ENCODE measurements at regions not wholly inside any gene's neighbourhood (a gene's known extent, or its start where the extent isn't known, plus 50 kb on each side); places are given as distances from the start of the nearest gene placed in this dataset.
"Not testable (repeated sequence)": the region's sequence is repeated elsewhere in the genome, so short reads cannot be mapped to it uniquely, and the experiment has no call there.

DNA sequence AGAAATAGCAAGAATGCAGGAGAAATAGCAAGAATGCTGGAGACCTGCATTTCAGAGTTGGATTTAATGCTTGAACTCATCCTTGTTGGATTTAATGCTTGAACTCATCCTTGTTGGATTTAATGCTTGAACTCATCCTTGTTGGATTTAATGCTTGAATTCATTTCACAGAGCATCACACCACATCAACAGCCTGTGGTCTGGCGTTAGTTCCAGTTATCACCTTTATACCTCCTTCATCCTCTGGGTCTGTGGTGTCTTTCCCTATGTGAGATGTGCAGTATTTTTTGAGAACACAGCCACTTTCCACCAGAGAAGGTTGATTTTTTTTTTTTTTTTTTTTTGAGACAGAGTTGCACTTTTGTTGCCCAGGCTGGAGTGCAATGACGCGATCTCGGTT lies 546.4 kb upstream of the SOX11 start:
- no peaks in the 10 kb centered on the region for H3K36me3 Mint-ChIP-seq
- no peak overlapping the region for H3K27ac Mint-ChIP-seq
- peaks cover 7% of the 10 kb centered on the region for H3K9me3 Mint-ChIP-seq (ENCODE audit: low read depth)
- no peaks in the 10 kb centered on the region for H3K4me1 Mint-ChIP-seq (ENCODE audit: low read depth)
- H3K4me3 Mint-ChIP-seq: no peak overlapping the region
- no peaks in the 10 kb centered on the region for H3K27me3 Mint-ChIP-seq

DNA sequence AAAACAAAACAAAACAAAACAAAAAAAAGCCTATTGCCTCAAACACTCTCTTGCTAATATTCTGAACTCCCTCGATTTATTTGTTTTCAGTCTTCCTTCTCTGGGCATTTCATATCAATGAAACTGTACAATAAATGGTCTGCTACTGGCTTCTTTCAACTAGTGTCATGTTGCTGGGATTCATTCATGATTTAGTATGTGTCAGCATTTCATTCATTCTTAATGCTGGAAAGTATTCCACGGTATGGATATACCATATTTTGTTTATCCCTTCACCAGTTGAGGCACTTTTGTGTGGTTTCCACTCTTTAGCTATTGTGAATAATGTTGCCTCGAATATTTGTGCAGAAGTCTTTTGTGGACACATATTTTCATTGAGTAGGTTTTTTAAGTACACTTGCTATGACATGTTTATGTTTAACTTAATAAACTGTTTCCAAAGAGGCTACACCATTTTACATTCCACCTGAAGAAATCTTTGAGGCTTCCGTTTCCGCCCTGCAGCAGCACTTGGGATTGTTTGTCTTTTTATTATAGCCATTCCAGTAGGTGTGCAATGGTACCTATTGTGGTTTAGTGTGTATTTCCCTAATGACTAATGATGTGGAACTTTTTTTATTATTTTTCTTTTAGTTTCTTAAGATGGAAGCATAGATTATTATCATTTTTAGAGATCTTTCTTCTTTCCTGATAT lies 543.6 kb upstream of the SOX11 start:
- no peak overlapping the region for H3K4me3 Mint-ChIP-seq
- H3K4me1 Mint-ChIP-seq (ENCODE audit: low read depth): no peaks in the 10 kb centered on the region
- H3K27ac Mint-ChIP-seq: no peak overlapping the region
- H3K36me3 Mint-ChIP-seq: no peaks in the 10 kb centered on the region
- H3K27me3 Mint-ChIP-seq: no peaks in the 10 kb centered on the region
- H3K9me3 Mint-ChIP-seq (ENCODE audit: low read depth): peaks cover 19% of the 10 kb centered on the region

- Mint-ChIP-seq H3K4me3 (no peak overlapping the region), H3K4me1 (ENCODE audit: low read depth) (no peaks in the 10 kb centered on the region), H3K27me3 (no peaks in the 10 kb centered on the region), H3K27ac (no peak overlapping the region), H3K9me3 (ENCODE audit: low read depth) (peaks cover 19% of the 10 kb centered on the region), H3K36me3 (no peaks in the 10 kb centered on the region)
Measured at GRCh38 chr2:5150871-5151270, 541.3 kb upstream of the SOX11 start.

- H3K9me3 Mint-ChIP-seq (ENCODE audit: low read depth): peaks cover 14% of the 10 kb centered on the region
- no peaks in the 10 kb centered on the region for H3K36me3 Mint-ChIP-seq
- H3K27me3 Mint-ChIP-seq: no peaks in the 10 kb centered on the region
- no peak overlapping the region for H3K27ac Mint-ChIP-seq
- H3K4me3 Mint-ChIP-seq: no peak overlapping the region
- H3K4me1 Mint-ChIP-seq (ENCODE audit: low read depth): no peaks in the 10 kb centered on the region
Measured at GRCh38 chr2:5164776-5165525, 527.2 kb upstream of the SOX11 start.

- Mint-ChIP-seq H3K27me3 (no peaks in the 10 kb centered on the region), H3K4me3 (no peak overlapping the region), H3K9me3 (ENCODE audit: low read depth) (peaks cover 14% of the 10 kb centered on the region), H3K27ac (no peak overlapping the region), H3K4me1 (ENCODE audit: low read depth) (no peaks in the 10 kb centered on the region), H3K36me3 (no peaks in the 10 kb centered on the region)
Measured at GRCh38 chr2:5172923-5173322, 519.3 kb upstream of the SOX11 start.

DNA sequence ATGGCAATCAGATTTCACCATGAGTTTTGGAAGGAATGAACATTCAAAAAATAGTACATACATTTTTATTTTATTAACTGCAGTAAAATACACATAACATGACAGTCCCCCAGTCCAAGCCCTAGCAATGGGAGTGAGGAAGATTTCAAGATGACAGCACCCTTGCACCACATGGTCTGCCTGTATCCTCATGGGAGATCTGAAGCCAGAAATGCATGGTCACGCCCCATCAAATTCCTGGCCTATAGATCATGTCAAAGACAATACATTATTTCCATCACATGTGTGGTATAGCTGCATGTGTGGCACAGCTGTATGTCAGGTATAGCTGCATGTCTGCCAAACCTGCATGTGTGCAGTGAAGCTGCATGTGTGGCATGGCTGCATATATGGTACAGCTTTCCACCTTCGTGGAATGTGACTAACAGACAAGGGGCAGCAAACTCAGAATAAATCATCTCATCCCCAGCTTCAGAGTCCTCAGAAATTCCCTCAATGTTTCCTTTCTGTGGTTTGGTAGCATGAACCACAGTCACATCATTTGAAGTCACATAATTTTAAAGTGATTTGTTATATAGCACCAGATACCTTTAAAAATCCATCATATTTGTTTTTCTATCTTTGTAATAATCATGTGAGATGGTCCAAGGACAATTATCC lies 518.2 kb upstream of the SOX11 start:
- H3K36me3 Mint-ChIP-seq: no peaks in the 10 kb centered on the region
- peaks cover 11% of the 10 kb centered on the region for H3K9me3 Mint-ChIP-seq (ENCODE audit: low read depth)
- no peaks in the 10 kb centered on the region for H3K4me1 Mint-ChIP-seq (ENCODE audit: low read depth)
- no peak overlapping the region for H3K27ac Mint-ChIP-seq
- no peaks in the 10 kb centered on the region for H3K27me3 Mint-ChIP-seq
- H3K4me3 Mint-ChIP-seq: no peak overlapping the region

- Mint-ChIP-seq H3K4me3 (no peak overlapping the region), H3K27me3 (no peaks in the 10 kb centered on the region), H3K4me1 (ENCODE audit: low read depth) (no peaks in the 10 kb centered on the region), H3K36me3 (no peaks in the 10 kb centered on the region), H3K27ac (no peak overlapping the region), H3K9me3 (ENCODE audit: low read depth) (peaks cover 7% of the 10 kb centered on the region)
Measured at GRCh38 chr2:5175231-5175630, 517.0 kb upstream of the SOX11 start.

GRCh38 chr2:5176764-5177163 lies 515.4 kb upstream of the SOX11 start:
- peaks cover 15% of the 10 kb centered on the region for H3K9me3 Mint-ChIP-seq (ENCODE audit: low read depth)
- no peaks in the 10 kb centered on the region for H3K4me1 Mint-ChIP-seq (ENCODE audit: low read depth)
- H3K4me3 Mint-ChIP-seq: no peak overlapping the region
- no peaks in the 10 kb centered on the region for H3K36me3 Mint-ChIP-seq
- H3K27ac Mint-ChIP-seq: no peak overlapping the region
- no peaks in the 10 kb centered on the region for H3K27me3 Mint-ChIP-seq

DNA sequence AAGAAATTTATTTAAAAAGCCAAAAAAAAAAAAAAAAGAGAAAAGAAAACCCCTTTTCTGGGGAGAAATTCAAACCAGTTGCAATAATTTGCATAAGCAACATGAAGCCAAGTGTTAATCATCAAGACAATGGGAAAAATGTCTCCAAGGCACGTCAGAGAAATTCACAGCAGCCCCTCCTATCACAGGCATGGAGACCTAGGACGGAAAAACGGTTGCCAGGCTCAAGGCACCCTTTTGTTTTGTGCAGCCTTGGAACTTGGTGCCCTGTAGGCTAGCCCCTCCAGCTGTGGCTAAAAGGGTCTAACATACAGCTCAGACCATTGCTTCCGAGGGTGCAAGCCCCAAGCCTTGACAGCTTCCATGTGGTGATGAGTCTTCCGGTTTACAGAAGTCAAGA lies 509.2 kb upstream of the SOX11 start:
- Mint-ChIP-seq H3K4me1 (ENCODE audit: low read depth) (no peaks in the 10 kb centered on the region), H3K27me3 (no peaks in the 10 kb centered on the region), H3K4me3 (no peak overlapping the region), H3K27ac (no peak overlapping the region), H3K9me3 (ENCODE audit: low read depth) (peaks cover 18% of the 10 kb centered on the region), H3K36me3 (no peaks in the 10 kb centered on the region)

GRCh38 chr2:5187283-5187682 lies 504.9 kb upstream of the SOX11 start:
- no peaks in the 10 kb centered on the region for H3K27me3 Mint-ChIP-seq
- H3K4me1 Mint-ChIP-seq (ENCODE audit: low read depth): no peaks in the 10 kb centered on the region
- H3K36me3 Mint-ChIP-seq: no peaks in the 10 kb centered on the region
- no peak overlapping the region for H3K4me3 Mint-ChIP-seq
- no peak overlapping the region for H3K27ac Mint-ChIP-seq
- H3K9me3 Mint-ChIP-seq (ENCODE audit: low read depth): peaks cover 12% of the 10 kb centered on the region

DNA sequence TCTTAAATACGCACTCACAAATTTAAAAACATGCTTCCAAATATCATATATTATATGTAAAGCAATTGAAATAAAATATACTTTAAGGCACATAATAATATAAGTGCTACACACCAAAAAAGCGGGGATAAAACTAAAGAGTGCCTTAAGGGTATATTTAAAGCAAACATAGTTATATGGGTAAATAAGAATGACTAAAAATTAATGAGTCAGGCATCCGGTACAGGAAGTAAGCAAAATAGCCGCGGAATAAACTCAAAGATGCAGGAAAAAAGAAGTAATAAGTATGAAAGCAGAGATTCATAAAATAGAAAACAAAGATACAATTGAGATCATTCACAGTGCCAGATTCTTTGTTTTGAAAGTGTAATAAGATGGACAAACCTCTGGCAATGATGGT lies 503.5 kb upstream of the SOX11 start:
- H3K36me3 Mint-ChIP-seq: no peaks in the 10 kb centered on the region
- H3K4me3 Mint-ChIP-seq: no peak overlapping the region
- H3K27ac Mint-ChIP-seq: no peak overlapping the region
- no peaks in the 10 kb centered on the region for H3K27me3 Mint-ChIP-seq
- no peaks in the 10 kb centered on the region for H3K4me1 Mint-ChIP-seq (ENCODE audit: low read depth)
- peaks cover 10% of the 10 kb centered on the region for H3K9me3 Mint-ChIP-seq (ENCODE audit: low read depth)

DNA sequence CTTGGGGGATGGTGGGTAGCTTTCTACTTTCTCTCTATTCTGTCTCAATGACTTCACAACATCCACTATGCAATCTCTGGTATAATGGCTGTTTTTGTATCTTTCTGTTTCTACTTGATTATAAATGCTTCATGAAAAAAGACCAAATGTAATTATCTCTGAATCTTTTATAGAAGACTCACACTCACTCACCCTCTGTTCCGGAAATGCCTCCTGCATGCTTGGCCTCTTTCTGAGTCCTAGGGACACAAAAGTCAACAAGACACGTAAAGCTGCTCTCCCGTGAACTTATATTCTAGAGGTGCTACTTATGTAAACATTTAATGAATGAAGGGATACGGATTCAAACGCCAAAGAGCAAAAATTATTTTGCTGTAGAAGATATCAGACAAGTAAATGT lies 502.2 kb upstream of the SOX11 start:
- no peaks in the 10 kb centered on the region for H3K4me1 Mint-ChIP-seq (ENCODE audit: low read depth)
- H3K27ac Mint-ChIP-seq: no peak overlapping the region
- H3K4me3 Mint-ChIP-seq: no peak overlapping the region
- H3K27me3 Mint-ChIP-seq: no peaks in the 10 kb centered on the region
- no peaks in the 10 kb centered on the region for H3K36me3 Mint-ChIP-seq
- H3K9me3 Mint-ChIP-seq (ENCODE audit: low read depth): peaks cover 10% of the 10 kb centered on the region

DNA sequence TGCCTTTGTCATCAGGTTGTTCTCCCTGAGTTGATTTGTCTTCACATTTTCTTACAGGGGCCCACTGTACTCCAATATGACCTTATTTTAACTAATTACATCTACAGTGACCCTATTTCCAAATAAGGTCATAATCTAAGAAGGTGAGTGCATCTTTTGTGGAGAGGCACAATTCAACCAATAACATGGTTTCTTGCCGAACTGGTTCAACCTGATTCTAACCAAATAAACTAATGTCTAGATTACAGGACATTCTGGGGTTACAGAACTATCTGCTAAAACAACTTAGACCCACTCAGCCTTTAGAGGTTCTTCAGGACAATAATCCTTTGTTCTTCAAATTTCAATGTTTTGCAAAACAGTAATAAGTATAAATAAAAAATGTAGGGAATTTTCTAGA lies 496.5 kb upstream of the SOX11 start:
- H3K27me3 Mint-ChIP-seq: no peaks in the 10 kb centered on the region
- no peaks in the 10 kb centered on the region for H3K4me1 Mint-ChIP-seq (ENCODE audit: low read depth)
- H3K9me3 Mint-ChIP-seq (ENCODE audit: low read depth): peaks cover 13% of the 10 kb centered on the region
- no peak overlapping the region for H3K4me3 Mint-ChIP-seq
- peaks cover 2% of the 10 kb centered on the region for H3K36me3 Mint-ChIP-seq
- no peak overlapping the region for H3K27ac Mint-ChIP-seq

DNA sequence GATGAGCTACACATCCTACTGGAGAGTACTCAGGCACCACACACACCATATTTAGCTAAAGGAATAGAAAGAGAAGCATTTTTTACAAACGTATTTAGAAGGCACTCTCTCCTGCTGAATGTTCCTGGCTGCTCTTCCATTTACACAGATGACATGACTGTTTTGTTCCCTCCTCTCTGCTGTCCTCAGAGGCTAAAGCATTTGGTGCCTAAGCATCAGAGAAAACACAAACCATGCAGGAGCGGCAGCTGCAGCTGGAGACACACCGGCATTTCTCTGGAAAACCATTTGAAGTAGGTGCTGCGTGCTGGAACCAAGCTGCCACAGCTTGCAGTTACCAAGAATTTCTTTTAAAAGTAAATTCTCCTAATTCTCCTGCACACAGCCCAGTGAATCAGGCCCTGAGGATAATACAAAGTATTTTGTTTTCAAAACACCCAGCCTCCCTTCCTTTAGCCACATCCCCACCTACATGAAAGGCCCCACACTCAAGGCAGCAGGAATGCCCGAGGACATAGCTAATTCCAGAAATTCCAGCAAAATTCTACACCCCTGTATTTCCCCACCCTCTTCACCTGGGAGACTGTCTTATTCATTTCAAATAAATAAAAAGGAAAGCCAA lies 488.9 kb upstream of the SOX11 start:
- Mint-ChIP-seq H3K4me3 (no peak overlapping the region), H3K9me3 (ENCODE audit: low read depth) (peaks cover 14% of the 10 kb centered on the region), H3K36me3 (peaks cover 2% of the 10 kb centered on the region), H3K4me1 (ENCODE audit: low read depth) (no peaks in the 10 kb centered on the region), H3K27me3 (no peaks in the 10 kb centered on the region), H3K27ac (no peak overlapping the region)

DNA sequence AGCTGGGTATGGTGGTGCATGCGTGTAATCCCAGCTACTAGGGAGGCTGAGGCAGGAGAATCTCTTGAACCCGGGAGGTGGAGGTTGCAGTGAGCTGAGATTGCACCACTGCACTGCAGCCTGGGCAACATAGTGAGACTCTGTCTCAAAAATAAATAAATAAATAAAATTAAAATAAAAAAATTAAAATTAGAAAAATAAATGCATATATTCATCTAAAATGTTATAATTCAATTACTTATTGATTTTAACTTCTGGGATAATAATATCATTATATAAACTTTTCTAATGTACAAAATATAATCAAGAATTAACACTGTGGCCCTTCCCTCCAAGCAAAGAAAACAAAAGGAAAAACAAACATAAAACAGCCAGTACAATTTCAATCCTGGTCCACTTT lies 485.4 kb upstream of the SOX11 start:
- H3K4me3 Mint-ChIP-seq; H3K27me3 Mint-ChIP-seq; H3K9me3 Mint-ChIP-seq (ENCODE audit: low read depth); H3K36me3 Mint-ChIP-seq; H3K4me1 Mint-ChIP-seq (ENCODE audit: low read depth); H3K27ac Mint-ChIP-seq: not testable (repeated sequence)

Measured in activated naive CD8-positive, alpha-beta T cell (primary cell).